IMR-90 (cell line): ENCODE measurements at regions not wholly inside any gene's neighbourhood (a gene's known extent, or its start where the extent isn't known, plus 50 kb on each side); places are given as distances from the start of the nearest gene placed in this dataset.

Source experiments
- ATAC-seq: fragments of 200-7000 bp; cut with Tn5 transposase; 2 replicates; pipeline ENCODE4 v1.9.1; 2020; ENCODE audit warnings: low read depth, mild to moderate bottlenecking, moderate library complexity
- BruUV-seq: library from RNA; stranded (reverse); fragments of 400-500 nt; replicated peaks from 2 replicates; lab custom pipeline; 2021; lab: Mats Ljungman, UMichigan
- CTCF ChIA-PET: fragments of 300-600 bp; formaldehyde crosslinking; extraction: SDS; loops from one replicate; lab custom pipeline; 2021; ENCODE audit warnings: antibody characterized with exemption; lab: Yijun Ruan, JAX
- POLR2A ChIA-PET: fragments of 300-600 bp; sonication (Branson Sonifier 250); formaldehyde crosslinking; loops from one replicate; lab custom pipeline; 2022; ENCODE audit warnings: antibody characterized with exemption; ENCODE audit not compliant: unreplicated experiment; lab: Charles Lee
- DNase-seq: peaks from one replicate; pipeline ENCODE4 v3.0.0; 2013
- H2AFZ ChIP-seq: replicated peaks from 2 replicates; pipeline ENCODE3; 2013; ENCODE audit warnings: low read length, mild to moderate bottlenecking; ENCODE audit not compliant: poor library complexity
- H2AK5ac ChIP-seq: 2 replicates; pipeline ENCODE4 v1.6.1; 2013; ENCODE audit warnings: low read depth, low read length, inconsistent platforms
- H2AK9ac ChIP-seq: replicated peaks from 2 replicates; pipeline ENCODE3; 2013; ENCODE audit warnings: mild to moderate bottlenecking, low read depth, low read length, moderate library complexity; ENCODE audit not compliant: poor library complexity
- H2BK120ac ChIP-seq: 2 replicates; pipeline ENCODE4 v1.6.1; 2013; ENCODE audit warnings: low read depth, low read length, inconsistent platforms
- H2BK15ac ChIP-seq: 3 replicates; pipeline ENCODE4 v1.6.1; 2013; ENCODE audit warnings: low read depth, low read length, inconsistent platforms
- H2BK20ac ChIP-seq: 2 replicates; pipeline ENCODE4 v1.6.1; 2013; ENCODE audit warnings: low read depth, mild to moderate bottlenecking, inconsistent platforms, low read length, moderate library complexity
- H2BK5ac ChIP-seq: 2 replicates; pipeline ENCODE4 v1.6.1; 2013; ENCODE audit warnings: mild to moderate bottlenecking, low read depth, low read length, inconsistent platforms; ENCODE audit not compliant: poor library complexity, severe bottlenecking
- H3K14ac ChIP-seq: replicated peaks from 2 replicates; pipeline ENCODE4 v1.6.1; 2013; ENCODE audit warnings: low read depth, low read length, inconsistent platforms
- H3K18ac ChIP-seq: 2 replicates; pipeline ENCODE4 v1.6.1; 2013; ENCODE audit warnings: low read depth, low read length, control low read depth
- H3K23ac ChIP-seq: 2 replicates; pipeline ENCODE4 v1.6.1; 2013; ENCODE audit warnings: low read depth, low read length, inconsistent platforms
- H3K27ac ChIP-seq: 2 replicates; pipeline ENCODE4 v1.5.1; 2013; ENCODE audit warnings: mild to moderate bottlenecking, control low read depth, low read length; ENCODE audit not compliant: insufficient read depth
- H3K27me3 ChIP-seq: 2 replicates; pipeline ENCODE4 v1.6.1; 2013; ENCODE audit warnings: low read length; ENCODE audit not compliant: control insufficient read depth, insufficient read depth
- H3K36me3 ChIP-seq: 2 replicates; pipeline ENCODE4 v1.6.1; 2013; ENCODE audit warnings: low read length, mixed read lengths; ENCODE audit not compliant: control insufficient read depth, insufficient read depth
- H3K4ac ChIP-seq: 2 replicates; pipeline ENCODE4 v1.6.1; 2013; ENCODE audit warnings: low read depth, low read length, inconsistent platforms
- H3K4me1 ChIP-seq: 2 replicates; pipeline ENCODE4 v1.6.1; 2013; ENCODE audit warnings: low read length, mixed read lengths; ENCODE audit not compliant: control insufficient read depth, insufficient read depth
- H3K4me2 ChIP-seq: 2 replicates; pipeline ENCODE4 v1.6.1; 2013; ENCODE audit warnings: low read depth, mild to moderate bottlenecking, control low read depth, low read length, moderate library complexity
- H3K4me3 ChIP-seq: 2 replicates; pipeline ENCODE4 v1.5.1; 2013; ENCODE audit warnings: low read depth, mild to moderate bottlenecking, control low read depth, low read length, moderate library complexity; ENCODE audit not compliant: insufficient read depth
- H3K56ac ChIP-seq: 2 replicates; pipeline ENCODE4 v1.6.1; 2013; ENCODE audit warnings: low read length, inconsistent platforms; ENCODE audit not compliant: insufficient read depth; ENCODE audit errors: extremely low read depth
- H3K79me1 ChIP-seq, 2 experiments: 2 replicates each; pipeline ENCODE4 v1.6.1; 2013; ENCODE audit warnings: low read length in 2 of 2, inconsistent platforms in 1 of 2, low read depth in 1 of 2
- H3K9ac ChIP-seq: 2 replicates; pipeline ENCODE4 v1.6.1; 2013; ENCODE audit warnings: low read depth, low read length, control low read depth
- H3K9me1 ChIP-seq: 2 replicates; pipeline ENCODE4 v1.6.1; 2013; ENCODE audit warnings: low read length, inconsistent platforms; ENCODE audit not compliant: insufficient read depth
- H3K9me3 ChIP-seq: 2 replicates; pipeline ENCODE4 v1.6.1; 2013; ENCODE audit warnings: low read length; ENCODE audit not compliant: control insufficient read depth, insufficient read depth
- H4K20me1 ChIP-seq: 2 replicates; pipeline ENCODE4 v1.6.1; 2013; ENCODE audit warnings: low read length, inconsistent platforms; ENCODE audit not compliant: insufficient read depth
- H4K5ac ChIP-seq: 2 replicates; pipeline ENCODE4 v1.6.1; 2013; ENCODE audit warnings: mild to moderate bottlenecking, low read depth, low read length, control low read depth
- H4K8ac ChIP-seq, 2 experiments: 2 replicates each; pipeline ENCODE4 v1.6.1; 2013; ENCODE audit warnings: low read depth in 2 of 2, low read length in 2 of 2, control low read depth in 1 of 2, inconsistent platforms in 1 of 2
- H4K91ac ChIP-seq: 2 replicates; pipeline ENCODE4 v1.6.1; 2013; ENCODE audit warnings: low read depth, low read length, inconsistent platforms; ENCODE audit not compliant: insufficient read depth
- BHLHE40 ChIP-seq: fragments of 150-350 bp; IDR thresholded peaks from 2 replicates; pipeline ENCODE4 v1.6.1; 2016; ENCODE audit warnings: mild to moderate bottlenecking, low read depth, low read length
- CHD1 ChIP-seq: IDR thresholded peaks from 2 replicates; pipeline ENCODE4 v1.6.1; 2012; ENCODE audit warnings: low read depth, low read length, improper control_type of control experiment
- CTCF ChIP-seq: conservative IDR thresholded peaks from 2 replicates; pipeline ENCODE4 v1.5.1; 2012; ENCODE audit warnings: mild to moderate bottlenecking, low read depth, low read length, improper control_type of control experiment
- ELK1 ChIP-seq: fragments of 150-350 bp; IDR thresholded peaks from 2 replicates; pipeline ENCODE4 v1.6.1; 2016; ENCODE audit warnings: low read depth, mild to moderate bottlenecking, low read length, moderate library complexity, borderline replicate concordance
- FOS ChIP-seq: fragments of 150-350 bp; IDR thresholded peaks from 2 replicates; pipeline ENCODE4 v1.6.1; 2016; ENCODE audit warnings: low read depth, low read length
- MAFK ChIP-seq: IDR thresholded peaks from 2 replicates; pipeline ENCODE4 v1.6.1; 2012; ENCODE audit warnings: low read depth, low read length, improper control_type of control experiment
- MAZ ChIP-seq: IDR thresholded peaks from 2 replicates; pipeline ENCODE4 v1.6.1; 2012; ENCODE audit warnings: low read depth, mild to moderate bottlenecking, low read length, improper control_type of control experiment, moderate library complexity, borderline replicate concordance
- MXI1 ChIP-seq: IDR thresholded peaks from 2 replicates; pipeline ENCODE4 v1.6.1; 2012; ENCODE audit warnings: low read depth, mild to moderate bottlenecking, low read length, moderate library complexity, borderline replicate concordance
- NFE2L2 ChIP-seq: fragments of 150-350 bp; IDR thresholded peaks from 2 replicates; pipeline ENCODE4 v1.6.1; 2016; ENCODE audit warnings: low read depth, mild to moderate bottlenecking, low read length
- POLR2A ChIP-seq: IDR thresholded peaks from 2 replicates; pipeline ENCODE4 v1.6.1; 2012; ENCODE audit warnings: mild to moderate bottlenecking, low read depth, low read length
- RAD21 ChIP-seq: IDR thresholded peaks from 2 replicates; pipeline ENCODE4 v1.6.1; 2012; ENCODE audit warnings: low read length, improper control_type of control experiment
- RCOR1 ChIP-seq: IDR thresholded peaks from 2 replicates; pipeline ENCODE4 v1.6.1; 2012; ENCODE audit warnings: mild to moderate bottlenecking, low read length, improper control_type of control experiment; ENCODE audit not compliant: insufficient replicate concordance
- SMC3 ChIP-seq: fragments of 150-350 bp; IDR thresholded peaks from 2 replicates; pipeline ENCODE4 v1.6.1; 2016; ENCODE audit warnings: low read depth, mild to moderate bottlenecking, antibody characterized with exemption, low read length, moderate library complexity
- WGBS, 2 experiments: methylation state at CpG; one replicate each; pipeline versions ENCODE4 v1.1.5 to v1.1.7; 2013; ENCODE audit warnings: missing lambda C conversion rate in 2 of 2; ENCODE audit not compliant: insufficient read length in 1 of 2; ENCODE audit errors: extremely low coverage in 2 of 2; 5-methylcytosine and 5-hydroxymethylcytosine counted together
- dilution Hi-C: fragments of 300-500 bp; cut with HindIII; formaldehyde crosslinking; loops from one replicate; pipeline ENCODE4 v1.14.3; 2018; ENCODE audit warnings: low sequenced_read_pairs; ENCODE audit not compliant: unreplicated experiment
- in situ Hi-C: fragments of 300-500 bp; cut with MboI; formaldehyde crosslinking; loops from 3 replicates; pipeline ENCODE4 v1.14.3; 2019; ENCODE audit warnings: low sequenced_read_pairs, inconsistent platforms, mixed read lengths
- intact Hi-C: fragments of 100-400 bp; cut with micrococcal nuclease; formaldehyde crosslinking; loops from 2 replicates; pipeline ENCODE4 v1.10.0; 2022

GRCh38 chr5:44001675-44002380, 387.4 kb downstream of the FGF10 start:
- H3K18ac ChIP-seq = peak overlapping the region; percentile 61
- peak overlapping the region; percentile 83 for H2BK20ac ChIP-seq
- peaks cover 2% of the 10 kb centered on the region; the same call in 1 of the 2 replicates for H3K9me3 ChIP-seq
- H3K9ac ChIP-seq = 0 out of 2 replicates have a peak overlapping the region, but pooled peaks have one; percentile 29
- peak overlapping the region; percentile 33; the same call in 2 of the 3 replicates for H2BK15ac ChIP-seq
- peak overlapping the region; percentile 85 for H2BK120ac ChIP-seq
- H4K91ac ChIP-seq = peak overlapping the region; percentile 75; the same call in 1 of the 2 replicates
- intact Hi-C loops (no loop called here), dilution Hi-C loops (no loop called here), in situ Hi-C loops (no loop called here)
- H3K14ac ChIP-seq = peak overlapping the region; percentile 75
- H4K8ac ChIP-seq = peak overlapping the region in 1 of 2 experiments; percentile 44; a peak in 2 of 4 replicates
- H3K36me3 ChIP-seq = no peaks in the 10 kb centered on the region
- H2AFZ ChIP-seq = no peak overlapping the region
- H3K27me3 ChIP-seq = no peaks in the 10 kb centered on the region
- POLR2A ChIA-PET = no interaction called here
- peak overlapping the region; percentile 84 for H4K5ac ChIP-seq
- H3K79me1 ChIP-seq = no peaks in the 10 kb centered on the region
- no TSS peak for BruUV-seq
- TF ChIP-seq FOS (no peak), MXI1 (no peak), POLR2A (no peak), RAD21 (no peak), BHLHE40 (no peak), SMC3 (no peak), RCOR1 (no peak), ELK1 (no peak), CTCF (no peak), CHD1 (no peak), NFE2L2 (no peak), MAFK (no peak), MAZ (no peak)
- peak overlapping the region; percentile 87; the same call in 1 of the 2 replicates for H3K27ac ChIP-seq
- H3K56ac ChIP-seq = peak overlapping the region; percentile 50; the same call in 1 of the 2 replicates
- DNase-seq = peak; percentile 1
- H3K4ac ChIP-seq = peak overlapping the region; percentile 74
- peak overlapping the region; percentile 7 for H3K4me2 ChIP-seq
- H2BK5ac ChIP-seq = peak overlapping the region; percentile 41
- H3K4me3 ChIP-seq = no peak overlapping the region
- H2AK5ac ChIP-seq = peak overlapping the region; percentile 42; the same call in 1 of the 2 replicates
- no peak overlapping the region for H2AK9ac ChIP-seq
- no CpG with 5 or more reads among the region's 2 CpGs for WGBS, 2 experiments
- H4K20me1 ChIP-seq = no peaks in the 10 kb centered on the region
- ATAC-seq = peak; percentile 58
- H3K9me1 ChIP-seq = 0 out of 2 replicates have a peak, but pooled peaks cover 3% of the 10 kb centered on the region
- CTCF ChIA-PET = no interaction called here
- H3K4me1 ChIP-seq = peaks cover 10% of the 10 kb centered on the region; the same call in 1 of the 2 replicates
- H3K23ac ChIP-seq = peak overlapping the region; percentile 76
